H1 (cell line): ENCODE measurements at regions not wholly inside any gene's neighbourhood (a gene's known extent, or its start where the extent isn't known, plus 50 kb on each side); places are given as distances from the start of the nearest gene placed in this dataset.

Experiments used
- CHD7 ChIP-seq: fragments of 300-600 bp; sonication (generic); IDR thresholded peaks from 2 replicates; pipeline ENCODE4 v1.7.1; 2012; ENCODE audit warnings: low read length, moderate library complexity, mild to moderate bottlenecking, inconsistent platforms; ENCODE audit not compliant: insufficient replicate concordance

GRCh38 chr12:91276509-91276908 lies 93.9 kb upstream of the DCN start (continued):
- no peak for TF ChIP-seq CHD7
